SIG-M5 treated with dmso at 0.1 percent for 504 hours (cell line): ENCODE measurements at regions not wholly inside any gene's neighbourhood (a gene's known extent, or its start where the extent isn't known, plus 50 kb on each side); places are given as distances from the start of the nearest gene placed in this dataset.
A peak's percentile ranks its signal among the peaks of the same experiment; 100 is the strongest.

Experiments
- DNase-seq: peaks from one replicate; lab custom pipeline; 2025; ENCODE audit not compliant: unreplicated experiment; lab: John Stamatoyannopoulos, UW

- DNase-seq, result no peak
Observed at GRCh38 chr3:159165961-159166360, 364.1 kb downstream of the MFSD1 start.

- DNase-seq, result no peak
Observed at GRCh38 chr3:159166899-159167586, 365.2 kb downstream of the MFSD1 start.

- DNase-seq, result no peak
Observed at GRCh38 chr3:159168788-159169187, 366.9 kb downstream of the MFSD1 start.

- peak; percentile 29 for DNase-seq
Observed at GRCh38 chr3:159169828-159170227, 368.0 kb downstream of the MFSD1 start.

- no peak for DNase-seq
Observed at GRCh38 chr3:159170436-159171003, 368.7 kb downstream of the MFSD1 start.

GRCh38 chr3:159171333-159171732 lies 369.5 kb downstream of the MFSD1 start:
- DNase-seq, result no peak

- DNase-seq, result no peak
Observed at GRCh38 chr3:159172473-159172872, 370.6 kb downstream of the MFSD1 start.

GRCh38 chr3:159174715-159175692 lies 373.1 kb downstream of the MFSD1 start:
- no peak for DNase-seq

- DNase-seq, result no peak
Observed at GRCh38 chr3:159178209-159178897, 376.5 kb downstream of the MFSD1 start.

- DNase-seq, result no peak
Observed at GRCh38 chr3:159182961-159183360, 381.1 kb downstream of the MFSD1 start.

GRCh38 chr3:159185443-159186050 lies 383.7 kb downstream of the MFSD1 start:
- DNase-seq, result peak; percentile 68

- no peak for DNase-seq
Observed at GRCh38 chr3:159186581-159186980, 384.7 kb downstream of the MFSD1 start.

- no peak for DNase-seq
Observed at GRCh38 chr3:159187232-159187631, 385.4 kb downstream of the MFSD1 start.

GRCh38 chr3:159187706-159188105 lies 385.9 kb downstream of the MFSD1 start:
- DNase-seq, result no peak

GRCh38 chr3:159189994-159190669 lies 388.3 kb downstream of the MFSD1 start:
- DNase-seq, result no peak

- no peak for DNase-seq
Observed at GRCh38 chr3:159191447-159191846, 389.6 kb downstream of the MFSD1 start.

GRCh38 chr3:159196359-159196758 lies 394.5 kb downstream of the MFSD1 start:
- DNase-seq, result no peak

- no peak for DNase-seq
Observed at GRCh38 chr3:159200176-159200575, 398.3 kb downstream of the MFSD1 start.

GRCh38 chr3:159208050-159208449 lies 406.2 kb downstream of the MFSD1 start:
- no peak for DNase-seq

GRCh38 chr3:159209459-159209858 lies 407.6 kb downstream of the MFSD1 start:
- no peak for DNase-seq
